PFSK-1 (cell line): ENCODE measurements at regions not wholly inside any gene's neighbourhood (a gene's known extent, or its start where the extent isn't known, plus 50 kb on each side); places are given as distances from the start of the nearest gene placed in this dataset.

Source experiments
- FOXP2 ChIP-seq: optimal IDR thresholded peaks from 2 replicates; pipeline ENCODE3; 2011; ENCODE audit warnings: borderline replicate concordance, control low read depth, inconsistent platforms; ENCODE audit not compliant: insufficient read depth; ENCODE audit errors: extremely low read length, extremely low read depth
- POLR2AphosphoS5 ChIP-seq: IDR thresholded peaks from 2 replicates; pipeline ENCODE4 v1.6.1; 2012; ENCODE audit warnings: low read depth, mild to moderate bottlenecking, control low read depth, low read length, moderate library complexity
- SIN3A ChIP-seq: IDR thresholded peaks from 2 replicates; pipeline ENCODE4 v1.6.1; 2012; ENCODE audit warnings: mild to moderate bottlenecking, low read length, moderate library complexity, borderline replicate concordance; ENCODE audit not compliant: insufficient read depth
- TAF1 ChIP-seq: IDR thresholded peaks from 2 replicates; pipeline ENCODE4 v1.6.1; 2012; ENCODE audit warnings: low read length, control low read depth, borderline replicate concordance; ENCODE audit not compliant: insufficient read depth
- TF ChIP-seq, protein P1 (sequence below), 2 experiments: IDR thresholded peaks; 2 replicates each; pipeline versions ENCODE4 v1.6.1 to v1.8.0; 2011 to 2012; ENCODE audit warnings: low read depth in 2 of 2, low read length in 2 of 2, control low read depth in 1 of 2, inconsistent platforms in 1 of 2, mild to moderate bottlenecking in 1 of 2, moderate library complexity in 1 of 2; ENCODE audit not compliant: insufficient read depth in 1 of 2

DNA sequence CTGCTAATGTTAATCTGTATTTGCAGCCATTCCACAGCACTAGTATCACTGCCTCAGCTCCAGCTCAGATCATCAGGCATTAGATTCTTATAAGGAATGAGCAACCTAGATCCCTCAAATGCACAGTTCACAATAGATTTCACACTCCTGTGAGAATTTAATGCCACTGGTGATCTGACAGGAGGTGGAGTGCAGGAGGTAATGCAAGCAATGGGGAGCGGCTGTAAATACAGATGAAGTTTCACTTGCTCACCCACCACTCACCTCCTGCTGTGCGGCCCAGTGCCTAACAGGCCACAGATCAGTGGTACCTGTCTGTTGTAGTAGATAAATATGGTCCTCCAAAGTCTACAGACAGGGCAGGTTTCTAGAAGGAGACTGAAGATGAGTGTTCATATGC, 97.7 kb upstream of the TMEFF2 start:
- TF ChIP-seq POLR2AphosphoS5 (no peak), FOXP2 (no peak), TAF1 (no peak), SIN3A (no peak)
- TF ChIP-seq, protein P1, sequence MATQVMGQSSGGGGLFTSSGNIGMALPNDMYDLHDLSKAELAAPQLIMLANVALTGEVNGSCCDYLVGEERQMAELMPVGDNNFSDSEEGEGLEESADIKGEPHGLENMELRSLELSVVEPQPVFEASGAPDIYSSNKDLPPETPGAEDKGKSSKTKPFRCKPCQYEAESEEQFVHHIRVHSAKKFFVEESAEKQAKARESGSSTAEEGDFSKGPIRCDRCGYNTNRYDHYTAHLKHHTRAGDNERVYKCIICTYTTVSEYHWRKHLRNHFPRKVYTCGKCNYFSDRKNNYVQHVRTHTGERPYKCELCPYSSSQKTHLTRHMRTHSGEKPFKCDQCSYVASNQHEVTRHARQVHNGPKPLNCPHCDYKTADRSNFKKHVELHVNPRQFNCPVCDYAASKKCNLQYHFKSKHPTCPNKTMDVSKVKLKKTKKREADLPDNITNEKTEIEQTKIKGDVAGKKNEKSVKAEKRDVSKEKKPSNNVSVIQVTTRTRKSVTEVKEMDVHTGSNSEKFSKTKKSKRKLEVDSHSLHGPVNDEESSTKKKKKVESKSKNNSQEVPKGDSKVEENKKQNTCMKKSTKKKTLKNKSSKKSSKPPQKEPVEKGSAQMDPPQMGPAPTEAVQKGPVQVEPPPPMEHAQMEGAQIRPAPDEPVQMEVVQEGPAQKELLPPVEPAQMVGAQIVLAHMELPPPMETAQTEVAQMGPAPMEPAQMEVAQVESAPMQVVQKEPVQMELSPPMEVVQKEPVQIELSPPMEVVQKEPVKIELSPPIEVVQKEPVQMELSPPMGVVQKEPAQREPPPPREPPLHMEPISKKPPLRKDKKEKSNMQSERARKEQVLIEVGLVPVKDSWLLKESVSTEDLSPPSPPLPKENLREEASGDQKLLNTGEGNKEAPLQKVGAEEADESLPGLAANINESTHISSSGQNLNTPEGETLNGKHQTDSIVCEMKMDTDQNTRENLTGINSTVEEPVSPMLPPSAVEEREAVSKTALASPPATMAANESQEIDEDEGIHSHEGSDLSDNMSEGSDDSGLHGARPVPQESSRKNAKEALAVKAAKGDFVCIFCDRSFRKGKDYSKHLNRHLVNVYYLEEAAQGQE (IDR thresholded peaks at IDR 0.05; ENCODE audit: insufficient read depth in 1 of 2, low read depth in 2 of 2, low read length in 2 of 2), result no peak

DNA sequence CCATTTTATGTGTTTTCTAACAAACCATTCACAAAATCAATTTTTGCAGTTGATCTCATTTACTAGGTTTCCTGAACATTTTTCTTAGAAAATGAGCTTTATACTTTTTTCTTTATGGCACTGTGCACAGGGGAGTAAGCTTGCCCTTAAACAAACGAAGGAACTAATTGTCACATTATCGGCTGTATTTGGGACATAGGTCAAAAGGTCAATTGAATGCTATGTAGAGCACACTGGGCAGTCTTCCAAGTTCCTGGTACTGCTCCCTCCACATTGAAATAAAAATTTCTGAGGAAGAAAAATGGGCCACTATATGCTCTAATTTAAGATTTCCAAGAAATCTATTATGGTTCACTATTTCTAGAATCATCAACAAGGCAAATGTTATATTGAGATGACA, 93.6 kb upstream of the TMEFF2 start:
- no peak for TF ChIP-seq TAF1
- no peak for TF ChIP-seq FOXP2
- TF ChIP-seq, protein P1 (IDR thresholded peaks at IDR 0.05; ENCODE audit: insufficient read depth in 1 of 2, low read depth in 2 of 2, low read length in 2 of 2), result no peak
- TF ChIP-seq POLR2AphosphoS5, result no peak
- TF ChIP-seq SIN3A, result no peak

DNA sequence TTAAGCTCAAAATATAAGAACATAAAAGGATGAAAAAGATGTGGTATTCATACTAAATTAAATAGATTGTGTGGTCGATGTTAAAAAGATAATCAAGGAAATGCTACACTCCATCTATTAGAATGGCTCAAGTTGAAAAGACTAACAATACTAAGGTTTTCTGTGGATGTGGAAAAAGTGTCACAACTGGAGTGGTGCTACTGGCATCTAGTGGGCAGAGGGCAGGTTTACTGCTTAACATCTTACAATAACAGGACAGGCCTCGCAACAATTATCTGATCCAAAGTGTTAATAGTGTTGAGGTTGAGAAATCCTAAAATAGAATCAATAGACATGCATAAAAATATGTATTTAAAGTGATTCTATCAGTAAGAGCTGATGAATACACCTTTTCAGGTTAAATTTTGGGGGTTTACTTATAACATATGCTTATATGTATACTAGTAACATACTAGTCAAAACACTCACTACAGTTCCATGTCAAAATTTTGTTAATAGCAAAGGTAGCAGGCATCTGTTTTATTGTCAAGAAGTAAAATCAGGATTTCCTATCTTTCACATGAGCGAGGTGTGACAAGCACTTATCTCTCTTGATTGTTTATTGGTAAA, 91.5 kb upstream of the TMEFF2 start:
- TF ChIP-seq POLR2AphosphoS5 (no peak), SIN3A (no peak), TAF1 (no peak), FOXP2 (no peak)
- TF ChIP-seq, protein P1 (IDR thresholded peaks at IDR 0.05; ENCODE audit: insufficient read depth in 1 of 2, low read depth in 2 of 2, low read length in 2 of 2), result no peak

DNA sequence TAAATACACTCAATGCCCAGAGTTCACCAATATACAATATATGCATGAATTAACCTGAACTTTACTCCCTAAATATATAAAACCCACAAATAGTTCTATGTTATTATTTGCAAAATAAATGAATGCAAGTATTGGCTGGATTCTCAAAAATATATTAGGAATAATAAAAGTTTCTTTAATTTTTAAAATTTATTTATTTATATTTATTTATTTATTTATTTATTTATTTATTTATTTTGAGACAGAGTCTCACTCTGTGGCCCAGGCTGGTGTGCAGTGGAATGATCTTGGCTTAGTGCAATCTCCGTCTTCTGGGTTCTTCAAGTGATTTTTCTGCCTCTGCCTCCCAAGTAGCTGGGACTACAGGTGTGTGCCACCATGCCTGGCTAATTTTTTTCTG, 88.7 kb upstream of the TMEFF2 start:
- no peak for TF ChIP-seq SIN3A
- TF ChIP-seq FOXP2, result no peak
- no peak for TF ChIP-seq TAF1
- TF ChIP-seq, protein P1 (IDR thresholded peaks at IDR 0.05; ENCODE audit: insufficient read depth in 1 of 2, low read depth in 2 of 2, low read length in 2 of 2), result no peak
- TF ChIP-seq POLR2AphosphoS5, result no peak

DNA sequence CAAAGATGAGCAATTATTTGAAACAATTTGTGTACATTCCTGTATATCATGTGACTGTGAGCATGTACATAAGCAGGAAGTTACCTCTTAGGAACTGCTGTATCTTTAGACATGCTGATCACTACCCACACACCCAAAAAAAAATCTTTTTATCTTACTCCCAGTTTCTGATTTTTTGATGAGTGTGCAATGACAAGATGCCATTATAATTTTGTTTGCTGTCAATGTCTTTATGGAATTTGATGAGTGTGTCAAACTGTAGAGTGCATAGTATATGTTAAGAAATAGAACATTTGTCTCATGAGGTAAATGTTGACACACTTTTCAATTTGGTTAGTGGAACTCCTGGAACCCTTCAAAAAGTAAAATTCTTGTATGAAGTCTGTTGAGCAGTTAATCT, 84.0 kb upstream of the TMEFF2 start:
- no peak for TF ChIP-seq SIN3A
- TF ChIP-seq TAF1, result no peak
- no peak for TF ChIP-seq FOXP2
- TF ChIP-seq, protein P1 (IDR thresholded peaks at IDR 0.05; ENCODE audit: insufficient read depth in 1 of 2, low read depth in 2 of 2, low read length in 2 of 2), result no peak
- TF ChIP-seq POLR2AphosphoS5, result no peak
